Hepatocyte (in vitro differentiated cells): ENCODE measurements at regions not wholly inside any gene's neighbourhood (a gene's known extent, or its start where the extent isn't known, plus 50 kb on each side); places are given as distances from the start of the nearest gene placed in this dataset.
A peak's percentile ranks its signal among the peaks of the same experiment; 100 is the strongest.

ENCODE experiments used
- DNase-seq: peaks from one replicate; pipeline ENCODE4 v3.0.0-alpha.2; 2016; ENCODE audit warnings: low spot score
- H2AFZ ChIP-seq: fragments of 200-600 bp; sonication (generic); 2 replicates; pipeline ENCODE4 v1.6.0; 2016; ENCODE audit warnings: antibody characterized with exemption, mild to moderate bottlenecking
- H3K27ac ChIP-seq: fragments of 200-600 bp; sonication (generic); 2 replicates; pipeline ENCODE4 v1.5.1; 2016; ENCODE audit warnings: mild to moderate bottlenecking
- H3K27me3 ChIP-seq: fragments of 200-600 bp; sonication (generic); 2 replicates; pipeline ENCODE4 v1.6.1; 2016
- H3K36me3 ChIP-seq: fragments of 200-600 bp; sonication (generic); replicated peaks from 2 replicates; pipeline ENCODE4 v1.5.1; 2016; ENCODE audit warnings: low read depth; ENCODE audit not compliant: insufficient read depth
- H3K4me1 ChIP-seq: fragments of 200-600 bp; sonication (generic); 2 replicates; pipeline ENCODE4 v1.5.1; 2016; ENCODE audit warnings: mild to moderate bottlenecking, moderate library complexity; ENCODE audit not compliant: insufficient read depth
- H3K4me2 ChIP-seq: fragments of 200-600 bp; sonication (generic); 2 replicates; pipeline ENCODE4 v1.6.0; 2016
- H3K4me3 ChIP-seq: fragments of 200-600 bp; sonication (generic); 2 replicates; pipeline ENCODE4 v1.5.1; 2016; ENCODE audit warnings: mild to moderate bottlenecking
- H3K79me2 ChIP-seq: fragments of 200-600 bp; sonication (generic); 2 replicates; pipeline ENCODE4 v1.6.0; 2017; ENCODE audit warnings: mild to moderate bottlenecking
- H3K9me2 ChIP-seq: fragments of 200-600 bp; sonication (generic); replicated peaks from 2 replicates; pipeline ENCODE4 v1.6.0; 2017; ENCODE audit warnings: mild to moderate bottlenecking; ENCODE audit not compliant: insufficient read depth
- H3K9me3 ChIP-seq: fragments of 200-600 bp; sonication (generic); 2 replicates; pipeline ENCODE4 v1.5.1; 2016; ENCODE audit warnings: low read depth, mild to moderate bottlenecking
- H4K20me1 ChIP-seq: fragments of 200-600 bp; sonication (generic); 2 replicates; pipeline ENCODE4 v1.6.0; 2016; ENCODE audit warnings: mild to moderate bottlenecking; ENCODE audit not compliant: insufficient read depth, poor library complexity, severe bottlenecking
- CTCF ChIP-seq: fragments of 200-600 bp; sonication (generic); IDR thresholded peaks from 2 replicates; pipeline ENCODE4 v1.5.1; 2016; ENCODE audit warnings: antibody characterized with exemption, mild to moderate bottlenecking; ENCODE audit not compliant: poor library complexity
- EZH2 ChIP-seq: fragments of 200-600 bp; sonication (generic); IDR thresholded peaks from 2 replicates; pipeline ENCODE4 v1.6.1; 2016; ENCODE audit warnings: antibody characterized with exemption, mild to moderate bottlenecking, borderline replicate concordance
- EZH2phosphoT487 ChIP-seq: fragments of 200-600 bp; sonication (generic); IDR thresholded peaks from one replicate; pipeline ENCODE4 v1.6.1; 2018; ENCODE audit warnings: antibody characterized with exemption, mild to moderate bottlenecking, low read depth, moderate library complexity; ENCODE audit not compliant: unreplicated experiment, severe bottlenecking
- WGBS: methylation state at CpG from one replicate; pipeline ENCODE4 v1.1.6; 2016; ENCODE audit warnings: low lambda C conversion rate; ENCODE audit errors: missing lambda C conversion rate; 5-methylcytosine and 5-hydroxymethylcytosine counted together

GRCh38 chr5:35365758-35366157, 135.5 kb upstream of the PRLR start:
- DNase-seq: peak; percentile 37
- Histone ChIP-seq H3K36me3 (no peaks in the 10 kb centered on the region), H4K20me1 (no peaks in the 10 kb centered on the region), H3K4me3 (no peak overlapping the region), H3K9me2 (no peaks in the 10 kb centered on the region), H3K4me2 (no peak overlapping the region), H3K27ac (peak overlapping the region; percentile 26), H3K9me3 (no peaks in the 10 kb centered on the region), H2AFZ (no peak overlapping the region), H3K79me2 (no peaks in the 10 kb centered on the region), H3K4me1 (no peaks in the 10 kb centered on the region), H3K27me3 (no peaks in the 10 kb centered on the region)
- WGBS: 49% methylated on average over 3 of the region's 3 CpGs
- TF ChIP-seq EZH2phosphoT487: no peak

GRCh38 chr5:35364350-35364749, 134.1 kb upstream of the PRLR start:
- no peak for TF ChIP-seq EZH2phosphoT487
- no peak for TF ChIP-seq CTCF
- no peak for TF ChIP-seq EZH2
- DNase-seq: no peak
- 67% methylated on average over 2 of the region's 2 CpGs for WGBS
- Histone ChIP-seq H3K9me3 (no peaks in the 10 kb centered on the region), H3K36me3 (no peaks in the 10 kb centered on the region), H3K9me2 (no peaks in the 10 kb centered on the region), H3K4me3 (no peak overlapping the region), H3K4me1 (no peaks in the 10 kb centered on the region), H4K20me1 (no peaks in the 10 kb centered on the region), H3K79me2 (no peaks in the 10 kb centered on the region), H3K4me2 (no peak overlapping the region), H2AFZ (no peak overlapping the region), H3K27me3 (no peaks in the 10 kb centered on the region), H3K27ac (peak overlapping the region; percentile 71)

- no peaks in the 10 kb centered on the region for H3K9me3 ChIP-seq
- peak overlapping the region; percentile 71 for H3K27ac ChIP-seq
- no peak overlapping the region for H2AFZ ChIP-seq
- no peak overlapping the region for H3K4me2 ChIP-seq
- 70% methylated on average over 4 of the region's 4 CpGs for WGBS
- no peak for DNase-seq
- no peaks in the 10 kb centered on the region for H3K27me3 ChIP-seq
- no peaks in the 10 kb centered on the region for H3K9me2 ChIP-seq
- H4K20me1 ChIP-seq: no peaks in the 10 kb centered on the region
- H3K79me2 ChIP-seq: no peaks in the 10 kb centered on the region
- no peaks in the 10 kb centered on the region for H3K36me3 ChIP-seq
- TF ChIP-seq CTCF (no peak), EZH2phosphoT487 (no peak), EZH2 (no peak)
- no peaks in the 10 kb centered on the region for H3K4me1 ChIP-seq
- H3K4me3 ChIP-seq: no peak overlapping the region
Observed at GRCh38 chr5:35363387-35363965, 133.2 kb upstream of the PRLR start.

- Histone ChIP-seq H3K79me2 (no peaks in the 10 kb centered on the region), H3K4me3 (no peak overlapping the region), H3K36me3 (no peaks in the 10 kb centered on the region), H3K9me2 (no peaks in the 10 kb centered on the region), H3K27me3 (no peaks in the 10 kb centered on the region), H3K4me1 (no peaks in the 10 kb centered on the region), H4K20me1 (no peaks in the 10 kb centered on the region), H3K4me2 (no peak overlapping the region), H3K27ac (peak overlapping the region; percentile 19), H3K9me3 (no peaks in the 10 kb centered on the region), H2AFZ (no peak overlapping the region)
- TF ChIP-seq EZH2 (no peak), EZH2phosphoT487 (no peak), CTCF (no peak)
- DNase-seq: no peak
- WGBS: 84% methylated on average over 2 of the region's 2 CpGs
Observed at GRCh38 chr5:35362772-35363171, 132.5 kb upstream of the PRLR start.
